ENCODE measurements at regions not wholly inside any gene's neighbourhood (a gene's known extent, or its start where the extent isn't known, plus 50 kb on each side); places are given as distances from the start of the nearest gene placed in this dataset.
"Not testable (repeated sequence)": the region's sequence is repeated elsewhere in the genome, so short reads cannot be mapped to it uniquely, and the experiment has no call there.

- no peak for DNase-seq (ENCODE audit: low read depth, low spot score)
Measured at GRCh38 chr13:90910018-90910639, 437.4 kb upstream of the MIR17HG start.

GRCh38 chr13:90912247-90912646, 435.2 kb upstream of the MIR17HG start:
- DNase-seq (ENCODE audit: low read depth, low spot score), result no peak

- DNase-seq (ENCODE audit: low read depth, low spot score), result no peak
Measured at GRCh38 chr13:90918536-90918935, 429.0 kb upstream of the MIR17HG start.

GRCh38 chr13:90919153-90919552, 428.3 kb upstream of the MIR17HG start:
- no peak for DNase-seq (ENCODE audit: low read depth, low spot score)

GRCh38 chr13:90926459-90926858, 421.0 kb upstream of the MIR17HG start:
- no peak for DNase-seq (ENCODE audit: low read depth, low spot score)

GRCh38 chr13:90928109-90928508, 419.4 kb upstream of the MIR17HG start:
- DNase-seq (ENCODE audit: low read depth, low spot score), result no peak

GRCh38 chr13:90933097-90933826, 414.2 kb upstream of the MIR17HG start:
- no peak for DNase-seq (ENCODE audit: low read depth, low spot score)

- DNase-seq (ENCODE audit: low read depth, low spot score), result no peak
Measured at GRCh38 chr13:90934741-90935140, 412.7 kb upstream of the MIR17HG start.

- DNase-seq (ENCODE audit: low read depth, low spot score), result no peak
Measured at GRCh38 chr13:90938848-90939247, 408.6 kb upstream of the MIR17HG start.

- DNase-seq (ENCODE audit: low read depth, low spot score), result no peak
Measured at GRCh38 chr13:90943946-90944345, 403.5 kb upstream of the MIR17HG start.

GRCh38 chr13:90945146-90945545, 402.3 kb upstream of the MIR17HG start:
- DNase-seq (ENCODE audit: low read depth, low spot score), result not testable (repeated sequence)

- DNase-seq (ENCODE audit: low read depth, low spot score), result not testable (repeated sequence)
Measured at GRCh38 chr13:90946125-90946524, 401.4 kb upstream of the MIR17HG start.

- DNase-seq (ENCODE audit: low read depth, low spot score), result no peak
Measured at GRCh38 chr13:90947976-90948375, 399.5 kb upstream of the MIR17HG start.

GRCh38 chr13:90950160-90950559, 397.3 kb upstream of the MIR17HG start:
- no peak for DNase-seq (ENCODE audit: low read depth, low spot score)

GRCh38 chr13:90951663-90952062, 395.8 kb upstream of the MIR17HG start:
- DNase-seq (ENCODE audit: low read depth, low spot score), result no peak

GRCh38 chr13:90952326-90952725, 395.2 kb upstream of the MIR17HG start:
- DNase-seq (ENCODE audit: low read depth, low spot score), result no peak

GRCh38 chr13:90954605-90955195, 392.8 kb upstream of the MIR17HG start:
- DNase-seq (ENCODE audit: low read depth, low spot score), result no peak

- no peak for DNase-seq (ENCODE audit: low read depth, low spot score)
Measured at GRCh38 chr13:90956031-90956430, 391.5 kb upstream of the MIR17HG start.

- DNase-seq (ENCODE audit: low read depth, low spot score), result no peak
Measured at GRCh38 chr13:90958866-90959265, 388.6 kb upstream of the MIR17HG start.

- no peak for DNase-seq (ENCODE audit: low read depth, low spot score)
Measured at GRCh38 chr13:90968166-90968904, 379.2 kb upstream of the MIR17HG start.

GRCh38 chr13:90974249-90974975, 373.1 kb upstream of the MIR17HG start:
- no peak for DNase-seq (ENCODE audit: low read depth, low spot score)

- DNase-seq (ENCODE audit: low read depth, low spot score), result no peak
Measured at GRCh38 chr13:90979059-90979458, 368.4 kb upstream of the MIR17HG start.

Measured in activated naive CD8-positive, alpha-beta T cell treated with anti-CD3 and anti-CD28 coated beads, Interleukin-2, amount 50 U/mL, for 16 hours (primary cell).